ENCODE measurements at regions not wholly inside any gene's neighbourhood (a gene's known extent, or its start where the extent isn't known, plus 50 kb on each side); places are given as distances from the start of the nearest gene placed in this dataset.

GRCh38 chr11:37946155-37946766 lies 1348.2 kb upstream of the RAG2 start:
- peak; percentile 39 for TF ChIP-seq CTCF (IDR thresholded peaks at IDR 0.05; ENCODE audit: low read depth, low read length)
- H3K4me3 ChIP-seq (ENCODE audit: low read depth, low read length): no peak overlapping the region

DNA sequence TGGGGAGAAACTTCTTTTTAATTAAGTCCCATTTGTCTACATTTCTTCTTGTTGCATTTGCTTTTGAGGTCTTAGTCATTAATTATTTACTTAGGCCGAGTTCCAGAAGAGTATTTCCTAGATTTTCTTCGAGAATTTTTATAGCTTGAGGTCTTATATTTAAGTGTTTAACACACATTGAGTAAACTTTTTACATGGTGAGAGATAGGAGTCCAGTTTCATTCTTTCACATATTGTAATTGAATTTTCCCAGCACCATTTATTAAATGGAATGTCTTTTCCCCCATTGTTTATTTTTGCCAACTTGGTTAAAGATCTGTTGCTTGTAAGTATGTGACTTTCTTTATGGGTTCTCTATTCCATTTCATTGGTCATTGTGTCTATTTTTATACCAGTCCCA lies 1344.0 kb upstream of the RAG2 start:
- no peak overlapping the region for H3K4me3 ChIP-seq (ENCODE audit: low read depth, low read length)
- TF ChIP-seq CTCF (IDR thresholded peaks at IDR 0.05; ENCODE audit: low read depth, low read length): no peak

- TF ChIP-seq CTCF (IDR thresholded peaks at IDR 0.05; ENCODE audit: low read depth, low read length): no peak
- H3K4me3 ChIP-seq (ENCODE audit: low read depth, low read length): no peak overlapping the region
Measured at GRCh38 chr11:37929100-37929653, 1331.1 kb upstream of the RAG2 start.

DNA sequence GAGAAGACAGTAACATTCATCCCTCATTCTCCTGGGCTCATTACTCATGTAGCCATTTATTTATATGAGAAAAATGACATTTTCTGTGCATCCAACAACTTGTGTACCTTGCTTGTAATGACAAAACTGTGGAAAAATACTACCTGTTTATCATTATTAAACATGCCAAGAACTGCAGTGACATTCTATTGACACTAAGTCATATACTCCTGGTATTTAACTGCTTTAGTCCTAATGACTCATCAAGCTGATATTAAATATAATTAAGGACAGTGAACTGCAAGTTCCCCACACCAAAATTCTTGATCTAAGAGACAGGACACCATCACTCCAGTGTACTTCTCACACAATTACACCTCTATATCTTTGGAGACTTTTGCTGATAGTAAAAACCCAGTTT lies 1328.7 kb upstream of the RAG2 start:
- no peak for TF ChIP-seq CTCF (IDR thresholded peaks at IDR 0.05; ENCODE audit: low read depth, low read length)

DNA sequence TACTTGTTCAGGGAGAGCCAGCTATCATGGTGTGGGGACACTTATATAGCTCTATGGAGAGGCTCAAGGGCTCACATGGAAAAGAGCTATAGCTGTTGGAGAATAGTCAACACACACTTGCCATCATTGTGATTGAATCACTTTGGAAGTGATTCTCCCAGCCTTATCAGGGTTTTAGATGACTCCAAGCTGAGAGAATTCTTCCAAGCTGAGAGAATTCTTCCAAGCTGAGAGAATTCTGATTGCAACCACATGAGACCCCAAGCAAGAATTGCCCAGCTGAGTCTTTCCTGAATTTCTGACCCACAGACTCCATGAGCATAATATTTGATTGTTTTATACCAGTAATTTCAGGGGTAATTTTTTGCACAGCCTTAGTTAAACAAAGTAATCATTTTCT lies 1318.3 kb upstream of the RAG2 start:
- H3K4me3 ChIP-seq (ENCODE audit: low read depth, low read length): no peak overlapping the region
- TF ChIP-seq CTCF (IDR thresholded peaks at IDR 0.05; ENCODE audit: low read depth, low read length): no peak

More for the DNA sequence above, 1328.7 kb upstream of the RAG2 start:
- H3K4me3 ChIP-seq (ENCODE audit: low read depth, low read length): no peak overlapping the region

GRCh38 chr11:37914859-37915258 lies 1316.8 kb upstream of the RAG2 start:
- no peak for TF ChIP-seq CTCF (IDR thresholded peaks at IDR 0.05; ENCODE audit: low read depth, low read length)
- H3K4me3 ChIP-seq (ENCODE audit: low read depth, low read length): no peak overlapping the region

- no peak for TF ChIP-seq CTCF (IDR thresholded peaks at IDR 0.05; ENCODE audit: low read depth, low read length)
Measured at GRCh38 chr11:37908219-37908548, 1310.1 kb upstream of the RAG2 start.

More at GRCh38 chr11:37908219-37908548, 1310.1 kb upstream of the RAG2 start:
- no peak overlapping the region for H3K4me3 ChIP-seq (ENCODE audit: low read depth, low read length)

All from WI38 (cell line).